ENCODE measurements at regions not wholly inside any gene's neighbourhood (a gene's known extent, or its start where the extent isn't known, plus 50 kb on each side); places are given as distances from the start of the nearest gene placed in this dataset.

GRCh38 chr2:167678158-167678557 is 569.2 kb downstream of the STK39 start:
- TF ChIP-seq CTCF (IDR thresholded peaks at IDR 0.05): no peak
- TF ChIP-seq POLR2A (IDR thresholded peaks at IDR 0.05): no peak
